ENCODE measurements at regions not wholly inside any gene's neighbourhood (a gene's known extent, or its start where the extent isn't known, plus 50 kb on each side); places are given as distances from the start of the nearest gene placed in this dataset.

- DNase-seq: no peak
These were observed 92.8 kb upstream of the FOXC1 start for GRCh38 chr6:1516742-1517520.

- DNase-seq: no peak
These were observed 90.9 kb upstream of the FOXC1 start for GRCh38 chr6:1518855-1519254.

- DNase-seq: no peak
These were observed 90.1 kb upstream of the FOXC1 start for GRCh38 chr6:1519597-1519996.

GRCh38 chr6:1522779-1523178 lies 86.9 kb upstream of the FOXC1 start:
- DNase-seq: no peak

GRCh38 chr6:1524040-1524480 lies 85.7 kb upstream of the FOXC1 start:
- peak in 1 of 2 donors; percentile 26 for DNase-seq

GRCh38 chr6:1525364-1526038 lies 84.2 kb upstream of the FOXC1 start:
- peak; percentile 4 to 39 for DNase-seq

GRCh38 chr6:1526398-1527072 lies 83.2 kb upstream of the FOXC1 start:
- peak; percentile 41 to 70 for DNase-seq

GRCh38 chr6:1527073-1527457 lies 82.7 kb upstream of the FOXC1 start:
- DNase-seq: peak; percentile 50 to 70

- DNase-seq: no peak
These were observed 74.4 kb upstream of the FOXC1 start for GRCh38 chr6:1535295-1535694.

GRCh38 chr6:1536526-1537429 lies 72.9 kb upstream of the FOXC1 start:
- no peak for DNase-seq

- no peak for DNase-seq
These were observed 71.3 kb upstream of the FOXC1 start for GRCh38 chr6:1538369-1538768.

- DNase-seq: no peak
These were observed 70.8 kb upstream of the FOXC1 start for GRCh38 chr6:1538810-1539478.

GRCh38 chr6:1540864-1541521 lies 68.7 kb upstream of the FOXC1 start:
- DNase-seq: no peak

GRCh38 chr6:1542335-1542734 lies 67.4 kb upstream of the FOXC1 start:
- no peak for DNase-seq

GRCh38 chr6:1542764-1543163 lies 67.0 kb upstream of the FOXC1 start:
- DNase-seq: no peak

GRCh38 chr6:1544000-1544399 lies 65.7 kb upstream of the FOXC1 start:
- DNase-seq: no peak

GRCh38 chr6:1544603-1545002 lies 65.1 kb upstream of the FOXC1 start:
- no peak for DNase-seq

GRCh38 chr6:1545654-1546053 lies 64.1 kb upstream of the FOXC1 start:
- no peak for DNase-seq

GRCh38 chr6:1547785-1548184 lies 61.9 kb upstream of the FOXC1 start:
- no peak for DNase-seq

- no peak for DNase-seq
These were observed 58.5 kb upstream of the FOXC1 start for GRCh38 chr6:1551249-1551648.

- DNase-seq: peak in 1 of 2 donors; percentile 6
These were observed 57.4 kb upstream of the FOXC1 start for GRCh38 chr6:1552296-1552761.
